ENCODE measurements at regions not wholly inside any gene's neighbourhood (a gene's known extent, or its start where the extent isn't known, plus 50 kb on each side); places are given as distances from the start of the nearest gene placed in this dataset.
A peak's percentile ranks its signal among the peaks of the same experiment; 100 is the strongest.
"Not testable (repeated sequence)": the region's sequence is repeated elsewhere in the genome, so short reads cannot be mapped to it uniquely, and the experiment has no call there.

DNA sequence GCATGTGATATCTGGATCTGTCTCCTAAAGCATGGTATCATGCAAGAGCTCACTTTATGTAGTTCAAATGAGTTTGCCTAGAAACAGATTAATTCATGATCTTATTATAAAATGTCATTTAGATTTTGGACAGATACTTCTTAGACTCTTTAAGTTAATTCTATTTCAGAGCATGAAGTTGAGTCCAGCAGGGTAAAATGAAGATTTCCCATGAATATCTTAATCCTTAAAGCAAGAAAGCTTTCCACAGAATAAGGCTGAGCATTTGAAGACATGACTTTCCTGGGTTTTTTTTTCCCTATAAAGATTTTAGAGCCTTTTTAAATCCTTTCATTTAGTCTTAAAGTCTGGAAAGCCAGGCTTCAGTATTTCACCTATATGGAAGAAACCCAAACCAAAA lies 556.0 kb upstream of the GJE1 start:
- DNase-seq (ENCODE audit: low spot score): no peak

GRCh38 chr6:141562851-141563763 lies 569.6 kb upstream of the GJE1 start:
- peak; percentile 48 for DNase-seq (ENCODE audit: low spot score)

DNA sequence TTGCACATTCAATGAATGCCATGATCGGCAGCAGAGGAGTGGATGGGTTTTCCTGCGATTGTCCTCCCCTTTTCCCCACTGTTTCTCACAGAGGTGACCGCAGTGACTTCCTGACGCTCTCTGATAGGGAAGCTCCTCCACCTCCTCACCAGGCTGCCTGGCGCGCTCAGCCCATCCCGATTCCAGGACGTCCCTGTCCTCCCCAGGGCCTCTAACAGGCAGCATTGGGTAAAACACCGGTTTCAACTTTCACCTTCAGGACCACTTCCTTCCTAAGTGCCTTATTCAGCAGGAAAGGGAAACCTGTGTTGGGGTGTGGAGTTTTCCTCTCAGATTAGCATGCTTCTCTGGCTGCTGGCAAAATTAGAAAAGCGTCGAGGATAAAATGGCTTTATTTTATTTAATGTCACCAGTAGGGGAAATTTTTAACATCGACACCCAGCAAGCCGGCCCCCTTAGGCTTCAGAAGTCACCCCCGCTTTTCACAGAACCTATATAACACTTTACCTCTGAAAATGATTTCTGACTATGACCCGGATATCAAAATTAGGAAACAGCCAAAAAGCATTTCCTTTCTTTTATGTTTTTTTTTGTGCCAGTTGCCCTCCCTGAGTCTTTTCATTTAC lies 570.4 kb upstream of the GJE1 start:
- no peak for DNase-seq (ENCODE audit: low spot score)

DNA sequence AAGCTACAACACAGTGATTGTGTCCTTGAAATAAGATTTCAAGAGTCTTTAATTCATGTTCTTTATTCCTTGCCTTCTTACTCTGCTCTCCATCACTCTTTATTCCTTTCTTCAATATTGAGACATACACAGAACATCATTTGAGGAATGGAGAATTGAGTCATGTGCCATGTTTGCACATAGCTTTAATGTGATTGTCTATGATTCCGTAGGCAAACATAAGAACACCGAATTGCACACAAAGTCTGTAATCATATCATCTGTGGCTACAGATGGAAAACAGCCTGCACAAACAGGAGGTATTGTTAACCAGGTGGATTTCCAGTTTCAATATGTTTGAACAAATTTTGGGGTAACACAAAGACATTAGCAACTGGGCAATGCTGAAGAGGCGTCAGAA lies 571.6 kb upstream of the GJE1 start:
- no peak for DNase-seq (ENCODE audit: low spot score)

DNA sequence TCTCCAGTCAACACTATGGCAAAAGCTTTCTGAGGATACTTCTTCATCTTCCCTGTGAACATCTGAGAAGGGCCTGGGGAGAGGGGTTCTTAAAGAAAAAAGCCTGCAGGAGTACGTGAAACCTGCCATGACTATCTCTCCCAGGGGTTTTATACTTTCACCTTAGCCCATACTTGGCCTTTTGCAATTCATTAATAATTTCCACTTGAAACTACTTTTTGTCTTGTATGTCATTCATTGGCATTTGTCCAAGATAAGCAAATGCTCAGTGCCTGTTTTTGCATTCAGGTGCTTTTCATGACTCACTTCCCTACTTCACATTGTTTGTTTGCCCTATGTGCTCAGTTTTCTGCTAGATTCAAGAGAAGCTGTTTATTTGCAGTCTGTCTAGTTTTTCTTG lies 580.3 kb upstream of the GJE1 start:
- DNase-seq (ENCODE audit: low spot score): no peak

GRCh38 chr6:141552031-141552430 lies 580.7 kb upstream of the GJE1 start:
- no peak for DNase-seq (ENCODE audit: low spot score)

GRCh38 chr6:141551318-141551717 lies 581.4 kb upstream of the GJE1 start:
- no peak for DNase-seq (ENCODE audit: low spot score)

DNA sequence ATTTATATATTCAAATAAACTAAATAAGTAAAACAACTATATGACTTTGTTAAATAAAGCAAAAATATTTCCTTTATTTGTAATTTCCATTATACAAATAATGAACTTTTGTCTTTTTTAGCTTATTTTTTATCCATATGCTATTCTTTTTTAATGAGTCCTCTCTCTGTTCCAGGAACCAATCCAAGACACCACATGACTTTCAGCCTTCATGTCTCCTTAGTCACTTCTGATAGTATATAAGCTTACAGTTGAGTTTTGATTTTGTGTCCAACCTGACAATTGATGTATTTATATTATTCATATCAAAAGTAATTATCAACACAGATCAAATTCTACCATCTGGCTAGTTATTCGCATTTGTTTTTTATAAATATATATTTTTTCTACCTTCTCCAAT lies 582.3 kb upstream of the GJE1 start:
- DNase-seq (ENCODE audit: low spot score): no peak

DNA sequence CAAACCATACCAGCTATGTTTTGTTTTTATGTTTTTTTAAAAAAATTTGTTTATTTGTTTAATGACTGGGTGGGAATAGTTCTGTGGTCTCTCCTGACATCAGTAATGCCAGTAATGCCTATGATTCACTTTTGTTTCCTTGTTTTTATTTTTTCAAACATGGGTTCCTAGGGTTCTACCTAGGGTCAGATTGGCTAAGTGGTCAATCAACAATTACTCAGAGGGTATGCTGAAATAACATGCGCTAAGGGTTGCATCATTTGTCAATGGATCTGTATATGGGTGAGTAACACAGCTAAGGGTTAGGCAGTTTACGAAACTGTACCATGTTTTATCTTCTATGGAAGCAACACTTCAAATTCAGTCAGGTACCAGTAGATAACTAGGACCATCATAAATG lies 583.8 kb upstream of the GJE1 start:
- no peak for DNase-seq (ENCODE audit: low spot score)

DNA sequence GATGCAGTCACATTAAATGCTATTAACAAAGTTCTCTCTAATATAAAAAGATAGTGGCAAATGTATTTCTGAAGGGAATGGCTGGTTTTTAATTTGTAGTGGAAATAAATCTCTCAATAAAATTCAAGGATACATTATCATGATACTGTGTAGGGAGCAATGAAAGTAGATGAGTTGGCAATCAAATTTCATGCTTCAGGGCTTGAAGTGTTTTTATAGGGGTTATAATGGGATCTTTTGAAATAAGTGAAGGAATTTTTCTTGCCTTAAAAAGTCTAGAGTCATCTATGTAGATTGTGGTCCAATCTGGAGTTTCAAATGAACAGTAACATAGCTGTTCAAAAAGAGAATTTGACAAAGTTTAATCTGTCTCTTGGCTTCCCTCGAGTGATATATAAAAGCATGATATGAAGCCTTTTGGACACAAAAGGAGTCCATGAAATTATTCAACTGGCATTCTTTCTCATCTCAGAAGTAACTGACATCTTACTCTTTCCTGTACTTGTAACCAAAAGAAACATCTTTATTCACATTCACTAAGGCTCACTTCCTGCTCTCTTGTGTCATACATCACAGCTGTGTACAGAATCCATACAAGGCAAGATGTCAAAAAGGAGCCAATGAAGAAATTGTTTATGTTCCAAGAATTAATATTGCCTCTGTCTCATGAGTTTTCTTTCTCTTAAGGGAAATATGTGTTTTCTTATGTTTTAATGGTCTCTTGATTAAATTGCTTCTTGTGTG lies 591.0 kb upstream of the GJE1 start:
- DNase-seq (ENCODE audit: low spot score): no peak

GRCh38 chr6:141540207-141540606 lies 592.5 kb upstream of the GJE1 start:
- DNase-seq (ENCODE audit: low spot score): no peak

- no peak for DNase-seq (ENCODE audit: low spot score)
These were observed 593.1 kb upstream of the GJE1 start for GRCh38 chr6:141539617-141540016.

DNA sequence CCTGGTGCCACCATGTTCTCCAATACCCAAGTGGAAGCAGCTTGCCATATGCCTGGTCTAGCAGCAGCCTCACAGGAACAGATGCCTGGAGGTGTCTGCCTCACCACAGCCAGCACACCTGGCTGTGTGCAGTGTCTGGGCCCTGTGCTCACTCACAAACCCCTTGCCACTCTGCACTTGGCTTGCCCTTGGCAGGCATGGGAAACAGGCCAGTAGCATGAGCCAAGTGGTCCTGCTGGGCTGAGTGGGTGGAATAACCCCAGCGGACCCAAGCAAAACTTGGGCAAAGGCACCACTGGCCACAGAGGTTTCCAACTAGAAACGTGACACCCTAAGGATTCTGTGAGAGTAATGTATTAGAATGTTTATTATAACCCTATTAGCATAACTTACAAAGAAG lies 600.5 kb upstream of the GJE1 start:
- DNase-seq (ENCODE audit: low spot score): no peak

GRCh38 chr6:141531040-141531439 lies 601.7 kb upstream of the GJE1 start:
- DNase-seq (ENCODE audit: low spot score): no peak

DNA sequence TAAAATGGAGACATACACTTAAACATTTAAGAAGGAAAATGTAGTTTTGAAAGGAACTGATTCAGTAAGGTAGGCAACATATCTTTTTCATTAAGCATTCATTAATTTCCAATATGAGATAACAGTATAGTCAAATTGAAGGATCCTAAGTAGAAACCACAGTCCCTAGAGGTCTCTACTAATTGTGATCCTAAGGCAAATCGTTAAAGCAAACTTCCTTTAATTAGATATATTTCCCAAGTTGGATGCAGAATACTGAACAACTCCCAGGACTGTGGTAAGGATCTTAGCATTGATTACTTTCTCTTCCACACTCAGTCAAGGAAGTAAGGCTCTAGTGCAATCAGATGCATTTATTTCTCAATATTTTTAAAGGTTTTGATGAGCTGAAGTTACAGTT lies 604.1 kb upstream of the GJE1 start:
- no peak for DNase-seq (ENCODE audit: low spot score)

- no peak for DNase-seq (ENCODE audit: low spot score)
These were observed 605.7 kb upstream of the GJE1 start for GRCh38 chr6:141526985-141527384.

GRCh38 chr6:141521440-141521839 lies 611.3 kb upstream of the GJE1 start:
- no peak for DNase-seq (ENCODE audit: low spot score)

GRCh38 chr6:141513830-141514229 lies 618.9 kb upstream of the GJE1 start:
- DNase-seq (ENCODE audit: low spot score): no peak

DNA sequence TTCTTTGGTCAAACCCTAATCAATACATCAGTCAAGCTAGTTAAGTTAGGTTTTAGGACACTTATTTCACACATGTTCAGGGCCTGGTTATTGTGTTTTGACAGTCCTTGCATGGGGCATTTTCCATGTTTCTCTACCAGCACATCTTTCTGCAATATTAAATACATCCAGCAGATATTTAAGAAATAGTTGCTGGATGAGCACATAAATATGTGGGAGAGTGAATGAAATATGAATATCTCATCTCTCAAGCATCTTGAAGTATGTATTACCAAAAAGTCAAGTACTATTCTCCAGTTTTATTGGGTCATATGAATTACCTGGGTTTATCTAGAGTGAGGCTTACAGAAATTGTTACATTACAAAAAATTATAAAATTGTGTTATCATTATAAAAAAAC lies 621.9 kb upstream of the GJE1 start:
- DNase-seq (ENCODE audit: low spot score): no peak

- DNase-seq (ENCODE audit: low spot score): not testable (repeated sequence)
These were observed 626.7 kb upstream of the GJE1 start for GRCh38 chr6:141506062-141506461.

GRCh38 chr6:141504318-141504717 lies 628.4 kb upstream of the GJE1 start:
- not testable (repeated sequence) for DNase-seq (ENCODE audit: low spot score)

GRCh38 chr6:141501616-141502015 lies 631.1 kb upstream of the GJE1 start:
- DNase-seq (ENCODE audit: low spot score): no peak

- DNase-seq (ENCODE audit: low spot score): peak; percentile 4
These were observed 633.7 kb upstream of the GJE1 start for GRCh38 chr6:141498977-141499376.
